ENCODE measurements at regions not wholly inside any gene's neighbourhood (a gene's known extent, or its start where the extent isn't known, plus 50 kb on each side); places are given as distances from the start of the nearest gene placed in this dataset.

DNA sequence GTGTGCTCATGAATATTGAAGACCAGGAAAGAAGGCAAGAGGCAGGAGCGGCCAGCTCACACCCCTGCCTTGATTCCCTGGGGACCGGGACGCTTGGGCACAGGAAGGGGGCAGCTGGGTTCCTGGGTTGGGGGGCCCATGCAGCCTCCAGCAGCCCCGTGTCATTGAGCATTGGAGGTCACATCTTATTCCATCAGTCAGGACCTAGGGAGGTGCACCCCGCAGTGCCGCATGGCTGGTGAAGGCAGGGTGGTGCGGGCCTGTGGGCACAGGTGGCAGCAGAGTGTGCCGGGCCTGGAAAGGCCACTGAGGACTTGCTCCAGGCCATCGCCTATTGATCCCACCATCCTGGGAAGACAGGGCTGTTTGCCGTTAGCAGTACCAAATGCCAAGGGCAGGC, 116.3 kb upstream of the NECTIN1 start:
- BruUV-seq (replicated peaks) = no TSS peak
- Histone ChIP-seq H3K4me3 (no peak overlapping the region), H3K79me2 (ENCODE audit: control insufficient read depth, insufficient read depth, low read length) (no peaks in the 10 kb centered on the region), H4K20me1 (ENCODE audit: control insufficient read depth, insufficient read depth) (no peaks in the 10 kb centered on the region), H3K4me1 (ENCODE audit: control insufficient read depth, insufficient read depth, low read length) (no peaks in the 10 kb centered on the region), H3K9me3 (replicated peaks; ENCODE audit: control insufficient read depth, insufficient read depth, low read length) (peaks cover 2% of the 10 kb centered on the region; the same call in 1 of the 3 replicates), H3K9ac (ENCODE audit: control insufficient read depth, insufficient read depth, low read length) (no peak overlapping the region), H3K27me3 (replicated peaks in 1 of 2; ENCODE audit: control insufficient read depth in 2 of 2, insufficient read depth in 2 of 2, low read length in 1 of 2) (no peaks in the 10 kb centered on the region), H2AFZ (ENCODE audit: control insufficient read depth, low read depth, low read length) (no peak overlapping the region), H3K27ac (ENCODE audit: control insufficient read depth, insufficient read depth) (no peak overlapping the region), H3K36me3 (ENCODE audit: control insufficient read depth in 2 of 2, insufficient read depth in 2 of 2, low read length in 1 of 2) (no peaks in the 10 kb centered on the region; a peak in 1 of 4 replicates), H3K4me2 (ENCODE audit: control insufficient read depth, insufficient read depth) (no peak overlapping the region)
- intact Hi-C loops (cut with micrococcal nuclease; ENCODE audit: unreplicated experiment) (no loop called here), in situ Hi-C loops (cut with MboI) (no loop called here)
- 46% methylated on average over 10 of the region's 10 CpGs for WGBS (ENCODE audit: insufficient coverage, insufficient replicate concordance, low lambda C conversion rate, missing lambda C conversion rate)
- TF ChIP-seq POLR2A (IDR thresholded peaks at IDR 0.05; ENCODE audit: low read depth, low read length) (no peak), IRF4 (IDR thresholded peaks at IDR 0.05; ENCODE audit: low read depth, low read length) (no peak), SMC3 (IDR thresholded peaks at IDR 0.05; ENCODE audit: borderline replicate concordance, low read length) (no peak), CHD4 (IDR thresholded peaks at IDR 0.05) (no peak), NFXL1 (IDR thresholded peaks at IDR 0.05; ENCODE audit: borderline replicate concordance) (no peak), MEF2B (IDR thresholded peaks at IDR 0.05; ENCODE audit: partially characterized antibody, poor library complexity, severe bottlenecking) (no peak), HDGF (IDR thresholded peaks at IDR 0.05) (no peak), CREB1 (IDR thresholded peaks at IDR 0.05; ENCODE audit: low read depth) (no peak), SUPT20H (IDR thresholded peaks at IDR 0.05; ENCODE audit: borderline replicate concordance, control insufficient read depth, low read depth, low read length) (no peak), BACH1 (IDR thresholded peaks at IDR 0.05; ENCODE audit: borderline replicate concordance) (no peak)
- no peak for ATAC-seq
- ChIA-PET POLR2A (no interaction called here), SMC1A (ENCODE audit: uncharacterized antibody, unreplicated experiment) (no interaction called here), RAD21 (ENCODE audit: unreplicated experiment) (no interaction called here), CTCF (interaction anchor here (0.6 kb wide), 1 partner anchor 342 kb away, joined by 3 read pairs; no protein-coding TSS in a partner anchor)
- DNase-seq (ENCODE audit: low read depth, low spot score) = no peak
- FAIRE-seq = no peak

- no peak for DNase-seq (ENCODE audit: low read depth, low spot score)
- Histone ChIP-seq H3K79me2 (ENCODE audit: control insufficient read depth, insufficient read depth, low read length) (no peaks in the 10 kb centered on the region), H3K4me2 (ENCODE audit: control insufficient read depth, insufficient read depth) (no peak overlapping the region), H3K27me3 (replicated peaks in 1 of 2; ENCODE audit: control insufficient read depth in 2 of 2, insufficient read depth in 2 of 2, low read length in 1 of 2) (0 out of 4 replicates have a peak, but pooled peaks cover 0 to under 1% of the 10 kb centered on the region in 2 experiments), H3K36me3 (ENCODE audit: control insufficient read depth in 2 of 2, insufficient read depth in 2 of 2, low read length in 1 of 2) (no peaks in the 10 kb centered on the region; a peak in 1 of 4 replicates), H3K4me1 (ENCODE audit: control insufficient read depth, insufficient read depth, low read length) (no peaks in the 10 kb centered on the region), H3K4me3 (no peak overlapping the region), H3K27ac (ENCODE audit: control insufficient read depth, insufficient read depth) (no peak overlapping the region), H2AFZ (ENCODE audit: control insufficient read depth, low read depth, low read length) (no peak overlapping the region), H3K9me3 (replicated peaks; ENCODE audit: control insufficient read depth, insufficient read depth, low read length) (peaks cover 2% of the 10 kb centered on the region; the same call in 1 of the 3 replicates), H4K20me1 (ENCODE audit: control insufficient read depth, insufficient read depth) (no peaks in the 10 kb centered on the region), H3K9ac (ENCODE audit: control insufficient read depth, insufficient read depth, low read length) (no peak overlapping the region)
- RAD21 ChIA-PET (ENCODE audit: unreplicated experiment) = no interaction called here
- in situ Hi-C loops (cut with MboI) (no loop called here), intact Hi-C loops (cut with micrococcal nuclease; ENCODE audit: unreplicated experiment) (no loop called here)
- FAIRE-seq = no peak
- BruUV-seq (replicated peaks) = no TSS peak
- CTCF ChIA-PET = interaction anchor here (0.6 kb wide), 1 partner anchor 342 kb away, joined by 3 read pairs; no protein-coding TSS in a partner anchor
- SMC1A ChIA-PET (ENCODE audit: uncharacterized antibody, unreplicated experiment) = no interaction called here
- POLR2A ChIA-PET = no interaction called here
- ATAC-seq = no peak
- WGBS (ENCODE audit: insufficient coverage, insufficient replicate concordance, low lambda C conversion rate, missing lambda C conversion rate) = 15% methylated on average over 4 of the region's 4 CpGs
- TF ChIP-seq ATF2 (IDR thresholded peaks at IDR 0.05; ENCODE audit: low read length) (no peak), MEF2B (IDR thresholded peaks at IDR 0.05; ENCODE audit: partially characterized antibody, poor library complexity, severe bottlenecking) (no peak), CREM (IDR thresholded peaks at IDR 0.05; ENCODE audit: low read depth) (no peak), RBBP5 (conservative IDR thresholded peaks at IDR 0.05) (no peak), TCF12 (IDR thresholded peaks at IDR 0.05; ENCODE audit: low read depth, low read length) (no peak), PRDM15 (CRISPR knock-in tag; IDR thresholded peaks at IDR 0.05) (no peak), PAX5 (IDR thresholded peaks at IDR 0.05; ENCODE audit: borderline replicate concordance, low read depth, low read length) (no peak), SMARCA5 (IDR thresholded peaks at IDR 0.05) (no peak)
Measured at GRCh38 chr11:119844808-119845207, 115.8 kb upstream of the NECTIN1 start.
